C4-2B (cell line): ENCODE measurements at regions not wholly inside any gene's neighbourhood (a gene's known extent, or its start where the extent isn't known, plus 50 kb on each side); places are given as distances from the start of the nearest gene placed in this dataset.

Experiments used
- CTCF ChIP-seq: fragments of 450-650 bp; conservative IDR thresholded peaks from 2 replicates; pipeline ENCODE4 v1.5.1; 2017; ENCODE audit warnings: mild to moderate bottlenecking
- ZFX ChIP-seq: fragments of 450-650 bp; IDR thresholded peaks from 2 replicates; pipeline ENCODE4 v1.6.1; 2017

GRCh38 chr14:84453307-84453950 is 1076.5 kb upstream of the FLRT2 start:
- no peak for TF ChIP-seq CTCF
- TF ChIP-seq ZFX, result no peak
